HG03432 (cell line): ENCODE measurements at regions not wholly inside any gene's neighbourhood (a gene's known extent, or its start where the extent isn't known, plus 50 kb on each side); places are given as distances from the start of the nearest gene placed in this dataset.
A peak's percentile ranks its signal among the peaks of the same experiment; 100 is the strongest.

Experiments used
- ATAC-seq: cut with Tn5 transposase; IDR thresholded peaks from one replicate; pipeline ENCODE4 v1.9.1; 2021; ENCODE audit warnings: mild to moderate bottlenecking, moderate library complexity; ENCODE audit not compliant: unreplicated experiment

DNA sequence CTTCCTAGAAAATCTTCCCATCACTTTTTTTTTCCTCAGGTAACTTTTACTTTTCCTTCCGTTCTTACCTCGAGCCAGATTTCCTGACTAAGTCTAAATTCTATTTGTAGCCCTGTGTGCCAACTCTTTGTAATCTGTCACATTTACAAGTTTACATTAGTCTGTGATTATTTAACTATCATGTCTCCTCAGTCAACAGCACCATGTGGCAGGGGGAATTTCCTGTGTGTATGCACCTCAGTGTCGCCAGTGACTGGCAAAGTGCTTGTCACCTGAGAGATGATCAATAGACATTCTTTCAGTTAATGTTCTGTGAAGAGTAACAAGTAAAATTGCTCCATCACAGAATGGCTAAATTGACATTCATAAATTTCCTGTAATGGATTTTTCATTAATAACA is 468.5 kb downstream of the PDGFC start:
- ATAC-seq: no peak

DNA sequence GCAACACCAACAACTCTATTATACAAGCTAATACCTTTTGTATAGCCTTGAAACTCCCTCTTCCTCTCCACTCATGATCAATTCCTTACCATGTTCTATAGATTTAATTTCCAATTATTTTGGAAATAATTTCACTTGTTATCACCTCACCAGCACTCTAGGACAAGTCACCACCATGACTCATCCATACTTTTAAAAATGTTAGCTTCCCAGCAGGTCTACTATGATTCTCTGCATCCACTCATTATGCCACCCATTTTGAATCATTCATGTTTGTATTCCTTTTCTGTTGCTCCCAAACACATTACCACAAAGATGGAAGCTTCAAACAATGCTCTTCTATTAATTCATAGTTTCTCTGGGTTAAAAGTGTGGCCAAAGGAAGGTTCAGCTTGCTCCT is 469.6 kb downstream of the PDGFC start:
- no peak for ATAC-seq

DNA sequence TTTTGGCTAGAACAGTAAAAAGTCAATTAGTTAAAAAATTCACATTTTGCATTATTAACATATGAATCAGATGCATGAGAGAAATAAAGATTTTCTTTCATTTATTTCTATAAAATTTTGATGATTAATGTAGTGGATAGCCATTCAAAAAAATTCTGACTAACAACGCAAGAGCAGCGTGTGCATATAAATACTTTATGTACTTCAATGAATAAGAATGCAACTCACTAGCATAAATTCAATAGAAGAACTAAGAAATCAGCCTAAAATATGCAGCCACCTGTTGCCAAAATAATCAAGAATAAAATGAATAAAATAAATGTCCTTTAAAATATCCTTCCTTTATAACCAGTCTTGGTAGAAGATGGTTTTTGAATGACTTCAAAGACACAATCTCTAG is 471.9 kb downstream of the PDGFC start:
- no peak for ATAC-seq

DNA sequence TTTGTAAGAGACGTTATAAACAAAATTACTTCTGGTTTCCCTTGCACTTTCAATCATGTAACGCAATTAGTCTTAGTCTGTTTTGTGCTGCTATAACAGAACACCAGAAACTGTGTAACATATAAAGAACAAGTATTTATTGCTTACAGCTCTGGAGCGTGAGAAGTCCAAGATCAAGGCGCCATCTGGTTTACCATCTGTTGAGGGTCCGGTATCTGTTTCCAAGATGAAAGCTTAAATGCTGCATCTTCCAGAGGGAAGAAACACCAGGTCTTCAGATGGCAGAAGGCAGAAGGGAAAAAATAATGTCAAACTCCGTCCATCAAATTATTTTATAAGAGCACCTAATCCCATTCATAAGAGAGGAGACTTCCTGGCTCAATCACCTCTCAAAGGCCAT is 474.1 kb downstream of the PDGFC start:
- ATAC-seq: no peak

DNA sequence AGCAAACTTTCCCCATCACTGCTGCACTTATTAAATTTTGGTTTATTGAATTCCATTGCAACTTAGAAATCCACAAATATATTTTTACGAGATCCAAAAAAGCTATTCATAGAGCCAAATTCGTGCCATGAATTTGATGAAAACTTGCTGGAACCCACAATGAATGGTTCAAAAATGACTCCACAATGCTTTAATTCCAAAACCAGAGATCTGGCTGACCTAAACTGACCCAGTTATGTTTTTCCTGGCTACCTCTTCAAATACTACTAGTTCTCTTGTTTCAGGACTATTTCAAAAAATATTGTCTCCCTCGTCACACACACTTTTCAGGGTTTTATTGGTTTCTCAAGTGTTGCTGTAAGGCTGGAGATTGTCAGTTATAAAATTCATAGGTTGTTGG is 474.8 kb downstream of the PDGFC start:
- no peak for ATAC-seq

DNA sequence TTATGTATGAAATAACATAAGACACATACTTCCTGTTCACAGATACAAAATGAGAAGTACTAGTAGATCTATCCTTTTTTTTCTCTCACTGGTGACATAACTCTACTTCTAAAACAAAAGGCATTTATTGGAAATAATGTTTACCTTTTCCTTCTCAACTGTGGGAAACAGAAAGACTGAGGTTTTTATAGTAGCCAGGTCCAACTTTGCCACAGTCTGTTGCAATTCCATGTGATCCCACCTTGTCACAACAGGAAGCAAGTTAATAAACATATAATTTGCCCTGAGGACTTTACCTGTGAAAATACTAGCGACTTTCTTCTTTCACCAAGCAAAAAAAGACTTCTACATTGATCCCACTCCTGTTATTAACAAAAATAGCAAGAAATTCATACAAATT is 475.8 kb downstream of the PDGFC start:
- no peak for ATAC-seq

DNA sequence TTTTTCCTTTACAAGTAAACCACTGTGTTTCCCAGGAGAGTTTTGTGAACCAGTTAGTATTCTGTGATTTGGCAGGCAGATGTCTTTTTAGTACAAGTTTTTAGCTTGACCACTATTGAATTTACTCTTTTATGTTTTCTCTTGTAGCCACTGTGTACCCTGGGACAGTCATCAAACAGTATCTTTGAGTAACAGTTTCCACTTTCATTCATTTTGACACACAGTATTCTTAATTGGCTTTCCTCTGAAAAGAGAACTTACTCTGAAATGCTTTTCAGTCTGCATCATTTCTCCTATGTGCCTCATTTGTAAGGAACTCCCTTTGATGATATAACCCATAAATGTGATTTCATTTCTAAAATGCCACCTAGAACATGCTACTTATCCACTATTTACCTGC is 476.5 kb downstream of the PDGFC start:
- ATAC-seq: no peak

DNA sequence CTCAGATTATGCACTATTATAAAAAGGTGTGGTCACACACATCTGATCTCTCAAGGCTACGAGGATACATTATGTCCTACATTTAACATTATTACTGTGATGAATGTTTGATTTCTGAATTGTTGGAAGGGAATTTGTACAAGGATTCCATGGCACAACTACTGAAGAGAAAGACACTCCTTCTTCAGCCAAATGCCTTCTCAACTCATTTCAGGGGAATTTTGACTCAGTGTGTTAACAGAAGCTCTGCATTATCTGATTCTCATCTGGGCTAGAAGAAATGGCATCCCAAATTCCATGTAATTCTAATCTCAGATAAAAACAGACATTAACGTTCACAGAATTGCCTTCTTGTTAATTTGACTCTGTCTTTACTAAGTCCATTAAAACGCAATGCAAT is 477.7 kb downstream of the PDGFC start:
- ATAC-seq: no peak

DNA sequence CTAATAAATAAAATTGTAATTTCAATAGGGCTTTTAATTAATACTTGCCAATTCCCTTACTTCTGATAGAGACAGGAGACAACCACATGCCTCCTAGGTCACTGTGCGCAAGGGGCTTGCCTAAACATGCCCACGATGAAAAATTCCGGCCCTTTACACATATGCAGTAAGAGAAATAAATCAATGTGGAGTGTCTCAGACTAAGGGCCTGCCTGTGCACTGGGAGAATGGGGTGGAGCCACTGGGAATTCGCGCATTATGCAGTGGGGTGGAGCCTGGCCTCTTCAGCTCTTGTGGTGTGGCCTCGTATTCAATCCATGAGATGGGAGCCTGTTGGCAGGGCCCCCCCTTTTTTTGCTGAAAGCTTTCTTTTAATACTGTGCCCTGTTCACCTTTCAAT is 484.5 kb downstream of the PDGFC start:
- ATAC-seq: no peak

DNA sequence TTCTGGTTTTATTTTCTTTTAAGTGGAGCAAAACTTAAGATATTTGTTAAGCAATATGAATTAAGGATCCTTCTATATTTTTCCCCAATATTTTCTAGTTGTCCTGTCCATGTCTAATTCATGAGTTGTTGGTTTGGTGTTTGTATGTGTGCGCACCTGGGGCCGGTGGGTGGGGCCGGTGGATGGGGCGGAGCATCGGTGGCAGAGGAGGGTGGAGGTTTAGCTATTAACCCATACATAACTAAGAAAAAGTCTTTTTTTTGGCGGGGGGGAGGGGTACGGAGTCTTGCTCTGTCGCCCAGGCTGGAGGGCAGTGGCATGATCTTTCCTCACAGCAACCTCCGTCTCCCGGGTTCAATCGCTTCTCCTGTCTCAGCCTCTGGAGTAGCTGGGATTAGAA is 489.8 kb downstream of the PDGFC start:
- no peak for ATAC-seq

DNA sequence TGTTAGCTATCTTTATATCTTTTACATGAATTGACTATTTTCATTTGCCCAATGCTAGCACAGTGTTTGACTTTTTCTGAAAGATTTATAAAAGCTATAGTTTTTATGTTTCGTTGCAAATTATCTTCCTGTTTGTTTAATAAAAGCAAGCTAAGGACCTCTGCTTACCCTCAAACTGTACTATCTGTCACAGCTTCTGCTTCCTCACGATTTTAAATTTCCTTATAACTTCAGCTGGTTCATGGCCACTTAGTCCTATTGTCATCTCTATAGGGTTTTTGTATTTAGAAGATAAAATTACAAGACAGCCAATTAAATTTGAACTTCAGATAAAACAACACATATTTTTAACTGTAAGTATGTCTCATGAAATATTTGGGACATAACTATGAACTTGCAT is 494.0 kb downstream of the PDGFC start:
- ATAC-seq: no peak

DNA sequence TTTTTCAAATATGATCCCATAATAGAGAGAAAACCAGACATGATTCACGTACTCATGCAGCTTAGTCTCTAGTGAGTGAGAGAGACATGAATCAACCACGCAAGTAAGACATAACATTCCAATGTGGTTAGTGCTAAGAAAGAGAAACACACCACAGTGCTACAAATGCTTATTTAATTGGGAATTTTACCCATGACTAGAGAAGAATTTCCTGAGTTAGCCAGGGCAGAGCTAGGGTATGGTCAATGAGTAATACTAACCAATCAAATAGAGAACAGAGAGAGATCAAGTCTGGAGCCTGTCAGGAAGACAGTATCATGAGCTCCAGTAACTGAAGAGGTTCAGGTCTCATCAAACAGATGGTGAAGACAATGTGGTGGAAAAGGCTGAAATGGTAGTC is 495.2 kb downstream of the PDGFC start:
- ATAC-seq: no peak

DNA sequence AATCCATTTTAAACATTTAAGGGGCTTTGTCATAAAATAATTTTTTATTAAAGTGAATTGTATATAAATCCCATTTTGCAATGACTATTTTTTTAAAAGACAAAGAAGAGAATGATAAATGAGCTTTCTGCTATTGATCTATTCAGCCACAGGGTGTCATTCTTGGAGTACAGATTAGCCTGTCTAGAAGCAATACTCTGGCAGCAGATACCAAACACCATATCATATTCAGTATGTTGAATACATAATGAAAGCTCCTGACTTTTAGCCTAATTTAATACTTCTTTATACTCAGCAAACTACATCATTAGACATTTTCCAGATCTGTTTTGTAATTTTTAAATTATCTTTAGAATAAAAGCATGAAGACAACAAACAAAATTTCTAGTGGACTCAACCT is 496.3 kb downstream of the PDGFC start:
- peak; percentile 43 for ATAC-seq

DNA sequence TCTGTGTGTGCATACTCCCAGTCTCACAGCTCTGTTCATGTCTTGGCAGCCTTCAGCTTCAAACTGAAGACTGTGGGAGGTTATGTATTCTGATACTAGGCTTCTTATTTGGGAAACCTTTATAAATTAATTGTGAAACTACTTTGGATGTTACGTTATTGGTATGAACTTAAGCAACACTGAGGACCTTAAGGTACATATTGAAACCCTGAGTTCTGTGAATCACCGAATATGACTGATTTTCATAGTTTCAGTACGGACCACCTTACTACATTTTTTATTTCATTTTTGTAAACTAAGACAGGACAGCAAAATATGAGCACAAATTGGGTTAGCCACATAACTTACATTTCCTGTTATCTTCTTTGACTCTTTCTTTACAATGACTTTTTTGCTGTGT is 498.4 kb downstream of the PDGFC start:
- peak; percentile 76 for ATAC-seq

DNA sequence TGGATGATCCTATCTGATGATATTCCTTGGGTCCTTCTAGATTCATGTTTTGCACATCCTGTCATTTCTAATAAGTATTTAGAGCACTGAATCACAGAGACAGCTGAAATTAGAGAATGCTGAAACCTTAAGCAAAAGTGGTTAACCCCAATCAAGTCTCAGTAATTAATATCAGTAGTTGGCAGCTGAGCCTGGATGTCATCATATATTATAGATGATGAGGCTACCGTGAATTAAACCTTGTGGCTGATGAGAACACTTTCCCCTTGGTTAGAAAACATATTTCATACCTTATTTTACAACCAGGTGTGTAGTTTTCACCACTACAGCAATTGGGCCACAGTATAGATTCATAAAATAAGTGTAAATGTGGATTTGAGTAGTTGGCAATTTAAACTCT is 499.0 kb downstream of the PDGFC start:
- peak; percentile 35 for ATAC-seq

DNA sequence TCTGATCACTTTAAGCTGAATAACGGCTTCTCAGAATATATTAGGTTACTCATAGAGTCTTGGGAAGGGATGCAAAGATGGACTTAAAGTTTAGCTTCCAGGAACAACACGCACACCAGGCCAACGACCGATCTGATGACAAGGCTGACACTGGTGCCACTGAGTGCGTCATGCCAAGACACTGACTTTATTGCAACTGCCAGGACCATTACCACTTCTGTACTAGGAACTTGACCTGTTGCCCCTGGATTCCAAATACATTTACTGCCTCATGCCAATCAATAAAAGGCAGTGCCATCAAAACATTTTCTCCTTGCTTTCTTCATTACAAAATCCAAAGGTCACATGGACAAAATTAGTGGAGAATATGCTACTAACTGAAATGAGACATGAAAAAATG is 505.9 kb upstream of the CTSO start:
- no peak for ATAC-seq

DNA sequence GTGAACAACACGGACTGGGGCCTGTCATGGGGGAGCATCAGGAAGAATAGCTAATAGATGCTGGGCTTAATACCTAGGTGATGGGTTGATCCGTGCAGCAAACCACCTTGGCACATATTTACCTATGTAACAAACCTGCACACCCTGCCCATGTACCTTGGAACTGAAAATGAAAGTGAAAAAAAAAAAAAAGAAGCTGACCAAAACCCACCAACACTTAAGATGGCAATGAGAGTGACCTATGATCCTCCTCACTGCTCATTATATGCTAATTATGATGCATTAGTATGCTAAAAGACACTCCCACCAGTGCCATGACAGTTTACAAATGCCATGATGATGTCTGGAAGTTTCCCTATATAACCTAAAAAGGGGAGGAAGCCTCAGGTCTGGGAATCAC is 503.2 kb upstream of the CTSO start:
- no peak for ATAC-seq

DNA sequence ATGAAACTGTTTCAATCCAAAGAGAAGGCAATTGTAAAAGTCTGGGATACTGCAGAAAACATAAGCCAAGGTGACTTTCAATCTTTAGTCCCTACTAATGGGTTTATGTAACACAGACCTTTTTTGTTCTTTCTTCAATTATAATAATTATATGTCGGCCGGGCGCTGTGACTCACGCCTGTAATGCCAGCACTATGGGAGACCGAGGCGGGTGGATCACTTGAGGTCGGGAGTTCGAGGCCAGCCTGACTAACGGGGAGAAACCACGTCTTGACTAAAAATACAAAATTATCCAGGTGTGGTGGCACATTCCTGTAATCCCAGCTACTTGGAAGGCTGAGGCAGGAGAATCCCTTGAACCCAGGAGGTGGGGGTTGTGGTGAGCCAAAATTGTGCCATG is 489.8 kb upstream of the CTSO start:
- ATAC-seq: no peak

DNA sequence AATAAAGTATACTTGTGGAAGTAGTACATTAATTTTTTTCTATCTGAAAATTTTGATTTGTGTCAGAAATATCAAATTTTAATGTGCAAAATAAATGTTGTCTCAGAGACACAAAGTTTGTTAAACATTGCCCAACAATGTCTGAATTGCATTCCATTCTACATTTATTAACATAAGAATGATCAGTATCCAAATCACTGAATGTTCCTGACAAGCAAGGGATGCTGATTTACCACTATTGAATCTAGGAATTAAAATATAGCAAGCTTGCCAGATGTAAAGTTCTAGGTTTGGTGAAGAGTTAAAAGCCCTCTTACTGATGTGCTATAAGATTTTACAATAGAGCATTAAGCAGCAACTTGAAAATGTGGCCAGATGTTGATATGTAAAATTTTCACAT is 489.2 kb upstream of the CTSO start:
- no peak for ATAC-seq

DNA sequence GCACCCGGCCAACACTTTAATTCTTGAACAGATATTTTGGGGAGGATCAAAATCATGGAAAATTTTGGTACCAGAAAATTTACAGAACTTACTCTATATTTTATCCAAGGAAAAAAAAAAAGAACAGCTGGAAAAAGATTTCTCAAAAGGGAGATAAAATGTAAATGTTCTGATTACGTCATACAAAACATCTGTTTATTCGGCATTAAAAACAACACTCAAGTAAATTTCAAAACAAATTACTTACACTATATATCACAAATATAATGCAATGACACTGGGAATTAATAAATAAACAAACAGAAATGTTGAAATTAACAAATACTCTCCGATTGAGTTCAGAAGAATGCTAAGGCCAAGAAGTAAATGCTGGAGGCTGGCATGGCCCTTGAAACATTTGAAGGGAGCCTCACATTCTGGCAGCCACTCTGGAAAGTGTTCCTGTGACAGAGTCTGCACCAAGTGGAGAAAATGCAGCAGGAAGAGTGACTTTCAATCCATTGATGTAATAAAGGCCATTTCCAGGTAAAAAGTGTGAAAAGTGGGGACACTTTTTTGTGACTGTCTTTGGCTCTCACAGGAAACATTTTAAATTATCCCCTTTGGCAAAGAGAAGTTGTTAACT is 486.0 kb upstream of the CTSO start:
- no peak for ATAC-seq

DNA sequence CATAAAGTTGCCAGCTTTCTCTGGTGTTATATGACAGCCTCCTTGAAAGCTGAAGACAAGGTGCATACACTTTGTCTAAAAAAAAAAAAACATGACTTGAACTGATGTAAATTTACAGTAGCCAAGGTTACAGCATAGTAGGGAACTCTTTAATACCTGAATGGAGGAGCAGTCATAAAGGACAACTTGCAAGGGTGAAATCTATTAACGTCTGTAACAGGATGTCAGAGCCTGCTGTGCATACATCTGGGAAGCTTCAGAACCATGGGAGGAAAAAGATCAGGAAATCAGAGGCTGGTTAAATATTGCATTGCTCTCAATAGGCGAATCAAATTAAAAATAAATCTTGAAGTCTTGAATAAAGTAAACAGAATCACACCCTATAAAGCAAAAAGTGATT is 484.0 kb upstream of the CTSO start:
- ATAC-seq: no peak

DNA sequence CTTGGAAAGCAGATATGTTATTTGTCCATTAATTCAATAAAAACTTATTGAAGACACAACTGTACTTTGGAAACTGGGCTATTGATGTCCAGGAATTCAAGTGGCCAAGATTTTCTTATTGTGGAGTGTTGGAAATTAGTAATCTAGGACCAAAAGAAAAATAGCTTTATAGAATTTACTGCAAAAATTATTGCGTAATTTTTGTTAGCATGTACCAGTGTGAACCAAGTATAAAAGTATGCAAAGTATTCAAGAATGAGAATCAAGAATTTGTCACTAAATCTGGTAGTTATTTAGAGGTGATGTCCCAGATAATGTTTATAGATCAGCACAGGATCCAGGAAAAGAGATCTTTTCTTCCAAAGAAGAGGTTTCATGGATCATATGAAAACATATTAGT is 468.9 kb upstream of the CTSO start:
- no peak for ATAC-seq

DNA sequence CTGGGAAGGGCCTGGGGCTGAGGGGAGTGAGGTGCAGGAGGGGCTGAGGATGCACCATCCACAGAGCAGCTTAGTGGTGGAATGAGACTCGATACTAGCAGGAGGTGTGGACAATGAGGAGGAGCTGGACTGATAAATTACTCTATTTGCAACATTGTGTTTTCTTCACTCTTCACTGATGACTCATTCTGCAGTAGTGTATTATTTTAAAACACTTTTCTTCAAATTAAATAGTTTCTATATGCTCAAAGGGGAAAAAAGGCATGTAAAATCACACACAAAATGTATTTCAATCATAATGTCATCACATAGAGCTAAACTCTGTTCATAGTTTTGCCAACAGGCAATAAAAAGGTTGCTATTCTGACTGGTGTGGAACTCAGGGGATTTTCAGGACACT is 467.0 kb upstream of the CTSO start:
- no peak for ATAC-seq
